ENCODE measurements at regions not wholly inside any gene's neighbourhood (a gene's known extent, or its start where the extent isn't known, plus 50 kb on each side); places are given as distances from the start of the nearest gene placed in this dataset.

DNA sequence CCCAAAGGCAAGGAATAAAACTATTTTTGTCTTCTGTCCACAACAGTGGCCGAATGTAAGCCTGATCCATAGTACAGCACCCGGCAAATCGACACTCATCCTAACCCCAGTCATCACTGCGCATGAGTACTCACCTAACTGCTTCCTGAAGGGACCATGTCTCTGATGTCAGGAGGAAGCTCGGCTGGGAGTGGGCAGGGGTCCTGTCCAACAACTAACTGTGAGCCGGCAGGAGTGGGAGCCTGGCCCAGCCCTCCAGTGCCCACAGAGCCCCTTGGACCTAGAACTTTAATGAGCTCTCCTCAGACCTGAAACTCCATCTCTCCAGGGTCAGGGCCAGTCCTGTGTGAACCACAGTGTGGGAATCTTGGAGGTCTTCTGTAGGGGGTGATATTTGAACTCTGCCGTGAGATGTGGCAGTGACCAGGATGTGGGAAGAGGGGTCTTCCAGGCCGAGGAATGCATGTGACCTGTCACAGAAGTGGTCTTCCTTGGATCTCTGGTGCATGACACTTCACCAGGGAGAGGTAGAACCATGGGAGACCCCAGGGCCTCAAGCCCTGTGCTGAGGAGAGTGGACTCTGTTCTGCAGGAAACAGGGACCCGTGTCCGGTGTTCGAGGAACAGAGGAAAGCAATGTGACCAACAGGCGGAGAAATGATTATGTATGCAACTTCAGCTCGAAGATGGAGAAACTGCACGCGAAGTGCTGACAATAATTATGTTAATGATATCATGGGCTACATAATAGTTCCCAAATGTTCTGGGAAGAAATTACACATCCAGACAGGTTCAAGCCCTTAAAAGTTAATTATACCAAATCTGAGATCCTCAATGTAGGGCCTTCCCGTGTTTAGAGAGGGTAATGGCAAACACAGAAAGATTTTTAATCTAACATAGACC is 240.1 kb upstream of the HDAC4 start:
- DNase-seq: no peak

DNA sequence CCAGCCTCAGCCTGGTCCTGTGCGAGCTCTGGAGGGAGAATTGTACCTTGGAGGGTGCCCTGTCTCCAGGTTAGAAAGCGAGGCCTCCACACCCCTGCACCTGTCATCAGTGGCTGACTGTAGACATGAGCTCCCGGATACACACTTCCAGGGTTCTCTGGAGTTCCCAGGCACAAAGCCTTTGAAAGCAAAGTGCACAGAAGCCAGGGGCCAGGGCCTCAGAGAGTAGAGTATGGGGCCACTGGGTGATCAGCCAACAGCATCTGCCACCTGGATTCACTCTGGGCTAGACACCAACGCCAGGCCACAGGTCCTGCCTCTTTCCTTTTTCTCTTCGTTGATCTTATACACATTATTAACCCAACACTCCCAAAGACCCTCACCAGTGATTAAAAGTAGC is 239.4 kb upstream of the HDAC4 start:
- no peak for DNase-seq

DNA sequence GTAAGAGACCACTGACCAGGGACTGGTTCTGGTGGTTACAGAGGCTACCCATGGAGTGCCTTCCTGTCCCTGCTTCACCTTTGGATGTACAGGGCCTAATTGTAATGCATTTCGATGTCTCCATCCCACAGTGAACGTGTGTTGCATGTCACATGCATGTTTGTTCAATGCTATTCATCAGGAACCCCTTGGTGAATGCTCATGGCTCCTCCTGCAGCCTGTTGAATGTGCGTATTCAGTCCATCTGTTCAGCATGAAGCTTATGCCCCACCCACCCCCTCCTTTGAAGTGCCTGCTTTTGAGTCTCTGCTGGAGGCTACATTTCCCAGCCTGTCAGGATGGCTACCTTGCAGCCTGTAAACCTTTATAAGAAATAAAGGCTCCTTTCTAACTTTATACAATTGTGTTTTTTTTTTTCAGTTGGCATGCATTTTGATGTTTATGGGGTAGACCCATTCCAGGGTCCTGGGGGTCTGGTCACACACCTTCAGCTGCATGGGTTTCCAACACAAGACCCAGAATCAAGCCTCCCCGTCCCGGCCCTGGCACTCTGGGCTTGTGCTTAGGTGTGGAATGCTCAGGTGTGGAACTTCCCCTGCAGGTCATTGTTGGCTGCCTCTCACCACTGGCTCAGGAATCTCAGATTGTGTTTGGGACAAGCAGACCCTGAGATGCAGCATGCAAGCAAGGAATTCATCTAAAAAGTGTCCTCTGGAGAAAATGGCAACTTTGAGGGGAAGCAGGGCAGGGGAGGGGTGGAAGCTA is 238.8 kb upstream of the HDAC4 start:
- DNase-seq: peak; percentile 58

DNA sequence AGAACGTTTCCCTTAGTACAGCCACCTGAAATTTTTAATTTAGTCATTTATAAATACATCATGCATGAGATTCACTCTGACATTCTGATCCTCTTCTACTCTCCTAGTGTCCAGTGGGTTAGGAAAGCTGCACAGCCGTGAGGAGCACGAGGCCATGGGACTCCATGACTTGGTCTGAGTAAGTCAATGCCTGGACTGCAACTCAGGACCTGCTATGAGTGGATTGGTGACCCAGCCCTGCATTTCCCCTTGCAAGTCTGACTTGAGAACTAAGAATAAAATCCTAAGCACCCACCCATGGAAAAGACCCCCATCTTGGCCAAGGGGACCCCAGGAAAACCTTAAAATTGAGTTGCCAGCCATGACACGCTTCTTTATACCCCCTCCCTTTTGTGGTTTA is 237.6 kb upstream of the HDAC4 start:
- no peak for DNase-seq

DNA sequence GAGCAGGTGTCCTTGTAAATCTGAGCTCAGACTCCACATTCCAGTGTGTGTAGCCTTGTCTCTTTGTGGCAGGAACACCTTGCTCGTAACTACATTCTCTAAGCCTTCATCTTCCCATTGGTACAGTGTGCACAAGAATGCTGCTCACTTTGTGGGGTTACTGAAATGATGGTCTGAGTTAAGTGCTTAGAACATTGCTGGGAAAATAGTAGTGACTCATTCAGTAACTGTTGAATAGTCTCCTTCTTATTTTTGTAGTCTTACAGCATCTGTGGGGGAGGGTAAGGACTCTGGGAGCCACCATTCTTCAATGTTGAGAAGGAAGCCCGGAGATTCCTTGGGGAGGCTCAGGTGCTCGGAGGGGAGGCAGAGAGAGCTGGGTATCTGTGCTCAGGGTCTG is 236.0 kb upstream of the HDAC4 start:
- DNase-seq: no peak

DNA sequence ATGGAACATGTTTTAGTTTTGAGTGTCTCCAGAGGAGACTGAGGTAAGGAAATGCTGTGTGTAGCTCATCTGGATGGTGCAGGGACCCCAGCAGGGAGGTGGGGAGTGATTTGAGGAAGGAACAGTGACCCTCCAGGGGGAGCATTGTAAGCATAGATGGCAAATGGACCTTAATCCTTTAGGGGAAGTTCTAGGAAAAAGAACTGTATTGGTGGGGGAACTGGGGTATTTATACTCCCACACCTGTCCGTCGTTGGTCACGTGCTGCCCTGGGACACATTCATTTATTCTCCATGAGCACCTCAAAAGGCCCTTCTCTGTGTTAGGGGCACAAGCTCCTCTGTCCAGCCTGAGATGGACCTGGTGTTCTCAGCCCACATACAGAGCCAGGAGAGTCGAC is 233.9 kb upstream of the HDAC4 start:
- DNase-seq: no peak

DNA sequence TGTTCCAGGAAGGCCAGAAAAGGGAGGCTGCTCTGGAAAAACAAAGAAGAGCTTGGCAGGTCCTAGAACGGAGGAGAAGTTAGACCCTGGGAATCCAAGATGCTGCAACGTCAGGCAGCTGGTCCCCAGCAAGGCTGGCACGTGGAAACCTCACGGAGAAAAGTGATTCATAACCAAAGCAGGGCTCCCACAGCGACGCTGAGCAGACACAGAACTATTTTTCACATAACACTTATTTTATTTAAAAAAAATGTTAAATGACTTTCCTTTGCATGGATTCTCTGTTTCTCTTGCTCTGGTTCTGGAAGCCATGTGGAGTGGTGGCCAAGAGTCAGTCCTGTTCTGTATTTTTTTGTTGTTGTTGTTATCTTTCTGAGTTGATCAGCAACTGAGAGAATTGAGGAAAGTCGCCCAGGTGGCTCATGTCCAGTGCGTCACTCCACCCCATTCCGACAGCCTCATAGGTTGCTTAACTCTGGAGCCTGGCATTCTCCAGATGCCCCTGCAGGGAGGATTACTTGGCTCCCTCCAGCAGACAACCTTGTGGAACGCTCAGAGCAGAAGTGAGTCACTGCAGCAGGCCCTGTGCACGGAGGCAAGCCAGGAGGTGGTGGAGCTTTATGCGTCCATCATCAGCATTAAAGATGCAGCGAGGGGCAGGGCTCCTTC is 229.9 kb upstream of the HDAC4 start:
- DNase-seq: no peak

DNA sequence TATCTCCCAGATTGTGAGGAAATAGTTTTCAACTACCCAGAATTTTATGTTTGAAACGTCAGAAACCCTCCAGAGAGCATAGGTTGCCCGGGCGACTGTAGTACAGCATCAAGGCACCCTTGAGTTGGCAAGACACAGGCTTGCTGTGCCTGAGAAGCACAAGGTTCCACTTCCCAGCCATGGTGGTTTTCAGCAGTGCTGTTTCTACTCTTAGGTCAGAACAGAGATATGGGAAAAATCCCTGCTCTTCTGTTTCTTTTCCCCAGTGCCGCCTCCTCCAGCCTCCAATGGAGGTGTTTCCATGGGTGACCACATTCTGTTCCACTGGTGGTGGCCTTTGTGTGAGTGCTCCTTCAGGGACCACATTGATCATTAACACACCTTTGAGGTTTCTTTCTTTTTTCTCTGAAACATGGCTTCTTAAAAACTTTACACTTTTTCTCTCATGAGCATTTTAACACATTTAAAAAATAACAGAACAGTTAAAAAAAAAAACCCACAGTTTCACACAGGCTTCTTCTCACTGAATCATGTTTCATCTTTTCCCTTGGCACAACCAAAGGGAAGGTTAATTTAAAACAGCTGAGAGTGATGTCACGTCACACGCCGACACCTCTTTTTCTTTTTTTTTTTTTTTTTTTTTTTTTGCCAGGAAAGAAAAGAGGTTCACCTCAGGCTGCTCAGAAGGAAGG is 229.3 kb upstream of the HDAC4 start:
- no peak for DNase-seq

DNA sequence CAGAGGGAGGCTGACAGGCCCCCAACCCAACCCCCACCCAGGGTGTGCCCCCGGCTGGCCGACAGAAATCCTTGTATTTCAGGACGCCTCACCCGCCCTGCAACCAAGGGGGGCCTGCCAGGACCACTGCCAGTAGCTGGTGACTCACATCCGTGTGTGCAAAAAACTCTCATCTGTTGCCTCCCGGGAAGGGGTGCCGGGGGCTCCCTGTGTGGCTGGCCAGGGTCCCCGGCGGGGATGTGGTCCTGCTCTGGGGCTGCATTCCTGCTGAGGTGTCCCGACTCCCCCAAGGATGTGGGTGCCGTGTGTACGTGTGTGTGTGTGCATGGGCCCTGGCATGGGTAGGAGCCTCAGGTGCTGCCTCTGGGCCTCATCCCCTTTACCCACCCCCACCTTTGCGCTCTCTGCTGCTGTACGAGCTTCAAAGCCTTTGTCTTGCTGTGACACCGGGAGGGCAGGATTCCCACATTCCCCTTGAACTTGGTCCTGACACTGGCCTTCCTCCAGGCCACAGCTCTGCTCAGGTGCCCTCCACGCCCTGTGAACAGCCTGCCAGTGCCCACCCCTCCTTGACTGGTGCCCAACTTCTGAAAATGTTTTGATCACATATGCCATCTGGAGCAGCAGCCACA is 226.3 kb upstream of the HDAC4 start:
- no peak for DNase-seq

DNA sequence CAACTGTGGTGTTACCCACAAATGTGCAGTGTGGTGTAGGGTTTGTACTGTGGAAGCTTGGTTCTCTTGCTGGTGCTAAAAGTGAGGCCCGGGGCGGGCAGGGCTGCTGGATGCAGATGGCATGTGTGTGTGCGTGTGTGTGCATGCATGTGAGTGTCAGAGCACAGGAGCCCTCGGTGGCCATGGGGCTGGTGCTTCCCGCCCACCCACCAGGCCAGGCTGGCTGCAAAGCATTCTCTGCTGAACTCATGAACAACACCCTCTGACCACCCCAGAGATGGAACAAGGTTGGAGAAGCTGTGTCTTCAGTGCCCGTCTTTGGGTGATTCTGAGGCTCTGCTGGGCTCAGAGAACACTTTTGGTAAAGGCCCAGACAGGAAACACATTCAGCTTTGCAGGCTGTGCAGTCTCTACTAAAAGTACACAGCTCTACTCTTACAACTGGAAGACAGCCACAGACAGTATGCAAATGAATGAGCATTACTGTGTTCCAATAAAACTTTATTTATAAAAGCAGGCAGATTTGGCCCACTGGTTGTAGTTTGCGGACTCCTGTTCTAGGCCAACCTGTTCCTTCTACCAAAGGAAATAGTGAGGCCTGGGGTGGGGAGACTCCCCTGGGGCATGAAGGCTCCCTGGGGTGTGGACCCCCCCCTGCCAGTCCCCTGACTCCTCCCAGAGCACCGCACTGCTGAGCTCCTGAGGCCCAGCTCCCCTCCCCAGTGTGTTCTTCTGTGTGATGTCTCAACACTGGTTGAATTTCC is 225.3 kb upstream of the HDAC4 start:
- no peak for DNase-seq

DNA sequence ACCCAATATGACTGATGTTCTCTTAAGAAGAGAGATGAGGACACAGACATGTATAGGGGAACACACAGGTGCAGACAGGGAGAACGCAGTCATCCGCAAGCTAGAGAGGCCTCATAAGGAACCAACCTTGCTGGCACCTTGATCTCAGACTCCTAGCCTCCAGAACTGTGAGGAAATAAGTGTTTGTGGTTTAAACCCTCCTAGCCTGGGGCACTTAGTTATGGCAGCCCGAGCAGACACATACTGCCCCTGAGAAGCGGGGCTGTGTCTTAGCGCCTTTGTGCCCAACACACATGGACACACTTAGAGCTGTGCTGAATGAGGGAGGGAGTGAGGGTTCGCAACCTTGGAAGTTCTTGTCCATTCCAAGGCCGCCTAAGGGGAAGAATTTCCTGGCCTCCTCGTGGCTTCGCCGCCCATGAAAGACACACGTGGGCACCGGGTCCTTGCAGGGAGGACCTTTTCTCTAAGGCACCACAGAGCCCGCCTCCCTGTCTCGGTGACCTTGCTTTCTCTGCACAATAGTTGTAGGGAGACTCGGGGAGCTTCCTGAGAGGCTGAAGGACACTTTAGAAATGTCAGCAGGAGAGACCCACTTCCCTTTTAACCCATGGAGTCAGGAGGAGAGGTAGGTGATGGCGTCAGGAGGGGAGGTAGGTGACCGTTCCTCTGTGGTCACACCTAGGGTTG is 224.5 kb upstream of the HDAC4 start:
- no peak for DNase-seq

DNA sequence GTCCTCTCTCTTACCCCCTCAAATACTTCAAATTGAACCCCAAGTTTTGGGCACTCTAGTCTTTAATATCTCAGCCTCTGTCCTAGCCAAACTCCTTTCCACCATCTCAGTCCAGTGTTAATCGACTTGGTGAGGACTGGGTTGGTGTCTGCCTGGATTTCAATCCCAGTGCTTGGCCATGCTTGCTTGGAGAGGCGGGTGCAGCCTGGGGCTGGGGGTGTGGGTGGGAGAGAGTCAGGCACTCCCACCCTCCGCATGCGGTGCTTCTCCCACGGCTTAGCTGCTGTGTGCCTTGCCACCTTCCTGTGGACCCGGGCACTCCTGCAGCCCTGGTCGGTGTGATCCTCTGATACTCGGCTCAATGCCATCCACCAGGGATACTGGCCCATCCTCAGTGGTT is 220.8 kb upstream of the HDAC4 start:
- DNase-seq: no peak

DNA sequence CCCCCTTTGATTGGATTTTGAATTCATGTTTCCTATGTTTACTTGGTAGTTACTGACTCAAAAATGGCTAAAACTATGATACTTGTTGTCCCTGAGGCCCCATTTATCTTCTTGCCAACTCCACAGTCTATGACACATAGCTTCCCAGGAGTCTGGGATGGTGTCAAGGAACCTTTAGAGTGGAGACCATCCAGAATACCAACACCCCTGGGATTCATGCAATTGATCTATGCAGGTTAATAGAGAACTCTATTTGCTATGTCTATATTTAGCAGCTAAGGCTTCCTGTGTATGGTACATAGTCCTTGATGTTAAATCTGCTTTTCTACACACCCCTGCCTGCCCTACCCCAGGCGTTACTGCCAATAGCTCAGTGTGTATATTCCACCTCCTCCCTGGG is 218.5 kb upstream of the HDAC4 start:
- no peak for DNase-seq

DNA sequence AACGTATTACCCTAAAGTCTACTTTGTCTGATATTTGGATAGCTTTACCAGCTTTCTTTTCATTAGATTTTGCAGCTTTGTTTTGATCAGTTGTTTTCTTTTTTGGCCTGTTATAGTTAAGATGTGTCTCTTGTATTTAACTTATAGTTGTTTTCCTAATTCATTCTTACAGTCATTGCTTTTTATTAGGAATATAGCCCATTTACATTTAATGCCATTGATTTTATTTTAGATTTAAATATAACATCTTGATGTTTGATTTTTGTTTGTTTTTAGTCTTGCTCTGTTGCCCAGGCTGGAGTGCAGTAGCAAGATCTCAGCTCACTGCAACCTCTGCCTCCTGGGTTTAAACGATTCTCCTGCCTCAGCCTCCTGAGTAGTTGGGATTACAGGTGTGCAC is 215.9 kb upstream of the HDAC4 start:
- no peak for DNase-seq

DNA sequence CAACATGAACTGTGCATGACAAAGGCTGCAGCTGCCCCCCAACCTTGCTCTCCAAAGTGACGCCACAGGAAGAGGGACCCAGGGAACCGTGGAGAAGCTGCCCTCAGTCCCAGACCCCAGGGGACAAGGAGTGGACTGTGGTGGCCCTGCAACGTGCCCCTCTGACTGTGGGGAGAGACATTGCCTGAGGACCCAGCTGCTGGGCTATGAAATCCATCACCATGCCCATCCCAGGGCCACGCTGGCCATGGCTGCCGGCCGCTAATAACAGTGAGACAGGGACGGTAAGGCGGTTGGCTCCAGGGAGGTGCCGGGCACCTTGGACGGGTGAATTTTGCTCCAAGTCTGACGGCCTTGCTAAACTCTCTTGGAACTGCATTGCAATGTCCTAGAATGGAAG is 211.3 kb upstream of the HDAC4 start:
- no peak for DNase-seq

DNA sequence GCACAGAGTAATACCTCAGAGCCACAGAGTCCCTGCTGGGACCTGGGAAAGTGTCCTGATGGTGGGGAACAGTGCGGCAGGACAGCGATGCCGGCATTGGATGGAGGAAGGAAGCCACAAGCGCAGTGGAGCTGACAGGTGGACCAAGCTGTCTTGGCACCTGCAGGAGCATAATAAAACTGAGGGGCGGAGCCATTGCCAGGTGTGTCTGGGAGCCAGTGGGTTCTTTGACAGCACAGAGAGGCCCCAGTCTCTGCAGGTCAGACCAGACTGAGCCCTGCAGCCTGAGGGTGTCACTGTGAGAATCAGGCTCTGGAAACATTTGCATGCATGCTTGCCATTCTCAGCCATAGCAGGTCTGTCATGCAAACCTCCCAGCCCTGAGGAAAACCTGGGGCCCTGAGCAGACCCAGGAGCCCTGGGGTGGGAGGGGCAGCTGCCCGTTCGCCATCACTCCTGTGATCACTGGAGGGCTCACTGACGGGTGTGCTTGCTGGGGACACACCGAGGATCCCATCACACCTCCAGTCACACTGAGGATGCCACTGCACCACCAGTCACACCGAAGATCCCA is 210.5 kb upstream of the HDAC4 start:
- peak; percentile 5 for DNase-seq

DNA sequence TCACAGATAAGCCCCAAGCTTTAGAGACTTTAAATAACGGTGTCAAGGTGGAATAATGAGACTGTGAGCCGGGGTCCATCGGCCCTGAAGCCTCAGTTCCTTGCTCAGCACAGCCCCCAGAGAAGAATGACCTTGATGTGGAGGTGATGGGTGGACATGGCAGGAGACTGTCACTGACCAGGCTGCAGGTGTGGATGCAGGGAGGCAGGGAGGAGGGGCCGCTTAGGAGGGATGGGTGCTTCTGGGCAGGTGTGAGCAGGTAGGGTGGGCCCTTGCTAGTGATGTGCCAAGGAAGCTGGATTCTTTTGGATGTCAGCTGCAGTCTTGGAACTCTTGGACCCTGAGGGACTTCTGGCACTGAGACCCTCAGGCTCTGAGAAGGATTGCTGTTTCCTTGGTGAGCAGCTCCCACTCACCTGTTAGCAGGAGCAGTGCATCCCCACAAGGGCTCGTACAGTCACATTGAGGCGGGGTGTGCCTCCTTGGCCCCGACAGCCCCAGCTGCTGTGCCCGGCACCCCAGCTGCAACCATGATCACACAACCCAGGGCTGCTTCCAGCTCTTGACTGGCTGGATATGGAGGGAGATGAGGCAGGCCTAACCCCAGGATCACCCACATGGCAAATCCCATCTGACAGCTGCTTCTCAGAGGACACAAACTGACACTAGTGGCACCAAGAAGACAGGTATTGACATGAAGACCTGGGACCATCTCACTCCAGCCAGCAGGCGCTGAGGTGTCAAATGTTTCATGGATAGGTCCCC is 209.8 kb upstream of the HDAC4 start:
- no peak for DNase-seq

DNA sequence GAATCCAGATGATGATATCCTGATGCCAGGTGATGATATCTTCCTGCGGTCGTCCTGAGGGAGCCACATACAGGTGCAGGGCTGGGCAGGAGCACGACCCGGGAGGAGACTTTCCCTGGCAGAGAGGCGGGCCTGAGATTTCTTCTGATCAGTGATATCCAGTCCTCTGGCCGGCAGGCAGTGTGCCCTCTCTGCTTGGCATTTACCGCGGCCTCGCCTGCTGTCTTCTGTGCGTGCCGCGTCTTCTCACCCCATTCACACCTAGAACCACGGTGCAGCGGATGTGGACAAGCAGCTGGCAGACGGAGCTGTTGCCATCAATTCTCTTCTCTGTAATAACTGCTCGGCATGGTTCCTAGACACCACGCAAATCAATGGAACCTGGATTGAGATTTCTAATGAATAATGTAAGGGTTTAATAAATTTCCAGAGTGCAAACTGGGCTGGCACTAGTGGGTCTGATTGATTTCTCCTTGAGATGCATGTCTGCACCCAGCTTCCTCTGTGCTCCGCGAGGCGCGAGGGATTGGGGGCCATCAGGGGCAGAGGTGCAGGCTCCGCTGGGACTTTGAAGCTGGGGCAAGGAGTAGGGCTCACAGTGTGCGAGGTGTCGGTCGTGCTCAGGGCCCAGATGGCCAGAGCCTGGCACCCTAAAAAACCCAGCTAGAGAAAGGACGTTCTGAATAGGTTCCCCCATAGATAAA is 208.9 kb upstream of the HDAC4 start:
- DNase-seq: no peak

DNA sequence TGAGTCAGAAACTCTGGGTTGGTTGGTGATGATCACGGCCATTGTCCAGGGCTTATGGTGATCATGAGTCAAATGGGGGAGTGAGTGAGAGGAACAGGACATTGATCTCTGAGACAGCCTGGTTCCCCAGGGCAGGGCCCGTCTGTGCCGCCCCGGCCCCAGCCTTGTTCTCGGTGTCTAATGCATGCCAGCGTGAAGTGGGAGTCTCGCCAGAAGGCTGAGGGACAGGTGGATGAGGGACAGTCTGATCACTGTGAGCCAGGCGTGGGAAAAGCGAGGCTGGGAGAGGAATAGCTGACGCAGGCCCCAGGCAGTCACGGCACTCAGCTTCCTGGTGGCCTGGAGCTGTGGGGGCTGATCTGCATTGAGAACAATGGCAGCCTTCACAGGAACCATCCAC is 208.3 kb upstream of the HDAC4 start:
- DNase-seq: no peak
